ENCODE measurements at regions not wholly inside any gene's neighbourhood (a gene's known extent, or its start where the extent isn't known, plus 50 kb on each side); places are given as distances from the start of the nearest gene placed in this dataset.

GRCh38 chr12:34198924-34199323 lies 176.6 kb downstream of the ALG10 start:
- TF ChIP-seq CTCF (conservative IDR thresholded peaks at IDR 0.05), result no peak
- TF ChIP-seq ZFX (IDR thresholded peaks at IDR 0.05), result no peak
- no peak overlapping the region for H3K27ac ChIP-seq

- no peak overlapping the region for H3K27ac ChIP-seq
- no peak for TF ChIP-seq CTCF (conservative IDR thresholded peaks at IDR 0.05)
- no peak for TF ChIP-seq ZFX (IDR thresholded peaks at IDR 0.05)
These were observed 181.7 kb downstream of the ALG10 start for GRCh38 chr12:34203866-34204620.

- TF ChIP-seq ZFX (IDR thresholded peaks at IDR 0.05) (no peak), CTCF (conservative IDR thresholded peaks at IDR 0.05) (no peak)
- no peak overlapping the region for H3K27ac ChIP-seq
These were observed 182.6 kb downstream of the ALG10 start for GRCh38 chr12:34204830-34205285.

- H3K27ac ChIP-seq, result no peak overlapping the region
- TF ChIP-seq ZFX (IDR thresholded peaks at IDR 0.05), result no peak
- no peak for TF ChIP-seq CTCF (conservative IDR thresholded peaks at IDR 0.05)
These were observed 183.1 kb downstream of the ALG10 start for GRCh38 chr12:34205401-34205800.

- H3K27ac ChIP-seq, result no peak overlapping the region
- TF ChIP-seq CTCF (conservative IDR thresholded peaks at IDR 0.05), result no peak
These were observed 183.9 kb downstream of the ALG10 start for GRCh38 chr12:34206061-34206785.

GRCh38 chr12:34207858-34208257 lies 185.6 kb downstream of the ALG10 start:
- no peak overlapping the region for H3K27ac ChIP-seq
- TF ChIP-seq CTCF (conservative IDR thresholded peaks at IDR 0.05), result no peak
- TF ChIP-seq ZFX (IDR thresholded peaks at IDR 0.05), result no peak
